ENCODE measurements at regions not wholly inside any gene's neighbourhood (a gene's known extent, or its start where the extent isn't known, plus 50 kb on each side); places are given as distances from the start of the nearest gene placed in this dataset.

DNA sequence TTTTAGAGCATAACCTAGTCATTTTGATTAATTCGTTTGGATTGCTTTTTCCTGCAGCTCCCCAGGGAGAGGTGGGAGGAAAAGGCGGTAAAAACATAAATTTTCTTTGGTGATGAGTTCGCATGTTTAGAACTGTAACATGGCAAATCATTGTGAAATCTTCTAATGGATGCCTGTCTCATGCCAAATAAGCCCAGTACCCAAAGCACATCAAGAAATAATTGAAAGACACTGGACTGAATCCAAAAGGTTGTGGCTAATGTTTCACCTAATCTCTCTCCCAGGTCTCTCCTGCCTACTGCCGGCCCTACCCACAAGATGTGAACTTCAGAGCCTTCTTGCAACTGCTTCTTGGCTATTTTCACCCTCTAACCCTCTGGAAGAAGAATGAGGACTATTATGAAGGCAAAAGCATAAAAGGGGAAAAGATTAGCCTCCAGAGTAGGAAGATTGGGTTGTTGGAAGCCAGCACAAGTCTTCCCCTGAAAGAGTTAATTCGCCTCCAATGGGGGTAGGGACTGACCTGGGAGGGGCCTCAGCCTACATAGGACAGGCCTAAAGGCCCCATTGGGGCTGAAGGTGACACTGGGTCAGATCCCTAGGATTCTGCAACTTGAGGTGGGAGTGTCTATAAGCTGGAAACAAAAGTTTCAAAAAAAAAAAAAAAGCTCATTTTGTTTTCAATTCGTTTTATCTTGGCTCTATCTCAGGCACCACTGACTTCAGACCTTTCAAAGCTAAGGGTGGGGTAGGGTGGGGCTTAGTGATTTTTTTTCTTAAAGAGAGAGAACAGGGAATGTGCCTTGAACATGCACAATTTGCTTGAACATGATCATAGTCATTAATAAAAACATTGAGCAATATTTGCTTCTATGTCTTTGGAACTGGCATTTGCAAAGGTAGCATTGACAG, 278.6 kb upstream of the KLF3 start (continued):
- TF ChIP-seq, protein P1, sequence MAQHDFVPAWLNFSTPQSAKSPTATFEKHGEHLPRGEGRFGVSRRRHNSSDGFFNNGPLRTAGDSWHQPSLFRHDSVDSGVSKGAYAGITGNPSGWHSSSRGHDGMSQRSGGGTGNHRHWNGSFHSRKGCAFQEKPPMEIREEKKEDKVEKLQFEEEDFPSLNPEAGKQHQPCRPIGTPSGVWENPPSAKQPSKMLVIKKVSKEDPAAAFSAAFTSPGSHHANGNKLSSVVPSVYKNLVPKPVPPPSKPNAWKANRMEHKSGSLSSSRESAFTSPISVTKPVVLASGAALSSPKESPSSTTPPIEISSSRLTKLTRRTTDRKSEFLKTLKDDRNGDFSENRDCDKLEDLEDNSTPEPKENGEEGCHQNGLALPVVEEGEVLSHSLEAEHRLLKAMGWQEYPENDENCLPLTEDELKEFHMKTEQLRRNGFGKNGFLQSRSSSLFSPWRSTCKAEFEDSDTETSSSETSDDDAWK (CRISPR knock-in tag; IDR thresholded peaks at IDR 0.05): no peak
- TF ChIP-seq SOX13 (IDR thresholded peaks at IDR 0.05) (no peak), SOX13 (CRISPR knock-in tag; conservative IDR thresholded peaks at IDR 0.05 in 1 of 2, IDR thresholded peaks at IDR 0.05 in 1 of 2) (peak in 1 of 2 experiments; percentile 74; a peak in 2 of 4 replicates), MIXL1 (CRISPR knock-in tag; IDR thresholded peaks at IDR 0.05) (0 out of 2 replicates have a peak, but pooled peaks have one; percentile 48), ZNF343 (CRISPR knock-in tag; IDR thresholded peaks at IDR 0.05) (no peak), TAF15 (IDR thresholded peaks at IDR 0.05; ENCODE audit: low read depth, low read length, poor library complexity, severe bottlenecking) (no peak), ARID2 (CRISPR knock-in tag; IDR thresholded peaks at IDR 0.05; ENCODE audit: borderline replicate concordance) (0 out of 2 replicates have a peak, but pooled peaks have one; percentile 29), FOXA1 (IDR thresholded peaks at IDR 0.05) (no peak), FOXA1 (CRISPR knock-in tag; IDR thresholded peaks at IDR 0.05) (0 out of 2 replicates have a peak, but pooled peaks have one; percentile 6), ELF3 (CRISPR knock-in tag; IDR thresholded peaks at IDR 0.05) (0 out of 2 replicates have a peak, but pooled peaks have one; percentile 25), ZNF780A (CRISPR knock-in tag; IDR thresholded peaks at IDR 0.05) (no peak), YEATS4 (CRISPR knock-in tag; IDR thresholded peaks at IDR 0.05; ENCODE audit: borderline replicate concordance) (peak; percentile 30; the same call in 1 of the 2 replicates), BRD4 (CRISPR knock-in tag; IDR thresholded peaks at IDR 0.05) (peak; percentile 29; the same call in 1 of the 2 replicates), HMG20A (CRISPR knock-in tag; IDR thresholded peaks at IDR 0.05; ENCODE audit: borderline replicate concordance) (peak; percentile 36; the same call in 1 of the 2 replicates), PHF21A (CRISPR knock-in tag; IDR thresholded peaks at IDR 0.05) (peak; percentile 58; the same call in 1 of the 2 replicates), EP300 (IDR thresholded peaks at IDR 0.05; ENCODE audit: low read depth in 2 of 2, low read length in 2 of 2) (peak in 1 of 2 experiments; percentile 90; a peak in 2 of 4 replicates), EP300 (CRISPR knock-in tag; IDR thresholded peaks at IDR 0.05; ENCODE audit: borderline replicate concordance) (peak; percentile 37; the same call in 1 of the 2 replicates), EED (CRISPR knock-in tag; IDR thresholded peaks at IDR 0.05) (no peak), ZMAT3 (CRISPR knock-in tag; conservative IDR thresholded peaks at IDR 0.05) (peak; percentile 52; the same call in 1 of the 2 replicates), HOXA3 (CRISPR knock-in tag; IDR thresholded peaks at IDR 0.05) (0 out of 2 replicates have a peak, but pooled peaks have one; percentile 11), ZKSCAN8 (CRISPR knock-in tag; IDR thresholded peaks at IDR 0.05; ENCODE audit: borderline replicate concordance) (peak; percentile 27; the same call in 1 of the 2 replicates)
- TF ChIP-seq, protein P2, sequence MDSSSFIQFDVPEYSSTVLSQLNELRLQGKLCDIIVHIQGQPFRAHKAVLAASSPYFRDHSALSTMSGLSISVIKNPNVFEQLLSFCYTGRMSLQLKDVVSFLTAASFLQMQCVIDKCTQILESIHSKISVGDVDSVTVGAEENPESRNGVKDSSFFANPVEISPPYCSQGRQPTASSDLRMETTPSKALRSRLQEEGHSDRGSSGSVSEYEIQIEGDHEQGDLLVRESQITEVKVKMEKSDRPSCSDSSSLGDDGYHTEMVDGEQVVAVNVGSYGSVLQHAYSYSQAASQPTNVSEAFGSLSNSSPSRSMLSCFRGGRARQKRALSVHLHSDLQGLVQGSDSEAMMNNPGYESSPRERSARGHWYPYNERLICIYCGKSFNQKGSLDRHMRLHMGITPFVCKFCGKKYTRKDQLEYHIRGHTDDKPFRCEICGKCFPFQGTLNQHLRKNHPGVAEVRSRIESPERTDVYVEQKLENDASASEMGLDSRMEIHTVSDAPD (CRISPR knock-in tag; IDR thresholded peaks at IDR 0.05): no peak; the same call in 1 of the 2 replicates
- TF ChIP-seq, protein P3, sequence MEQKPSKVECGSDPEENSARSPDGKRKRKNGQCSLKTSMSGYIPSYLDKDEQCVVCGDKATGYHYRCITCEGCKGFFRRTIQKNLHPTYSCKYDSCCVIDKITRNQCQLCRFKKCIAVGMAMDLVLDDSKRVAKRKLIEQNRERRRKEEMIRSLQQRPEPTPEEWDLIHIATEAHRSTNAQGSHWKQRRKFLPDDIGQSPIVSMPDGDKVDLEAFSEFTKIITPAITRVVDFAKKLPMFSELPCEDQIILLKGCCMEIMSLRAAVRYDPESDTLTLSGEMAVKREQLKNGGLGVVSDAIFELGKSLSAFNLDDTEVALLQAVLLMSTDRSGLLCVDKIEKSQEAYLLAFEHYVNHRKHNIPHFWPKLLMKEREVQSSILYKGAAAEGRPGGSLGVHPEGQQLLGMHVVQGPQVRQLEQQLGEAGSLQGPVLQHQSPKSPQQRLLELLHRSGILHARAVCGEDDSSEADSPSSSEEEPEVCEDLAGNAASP (CRISPR knock-in tag; IDR thresholded peaks at IDR 0.05; ENCODE audit: borderline replicate concordance): peak; percentile 28; the same call in 1 of the 2 replicates
